ENCODE measurements at regions not wholly inside any gene's neighbourhood (a gene's known extent, or its start where the extent isn't known, plus 50 kb on each side); places are given as distances from the start of the nearest gene placed in this dataset.

DNA sequence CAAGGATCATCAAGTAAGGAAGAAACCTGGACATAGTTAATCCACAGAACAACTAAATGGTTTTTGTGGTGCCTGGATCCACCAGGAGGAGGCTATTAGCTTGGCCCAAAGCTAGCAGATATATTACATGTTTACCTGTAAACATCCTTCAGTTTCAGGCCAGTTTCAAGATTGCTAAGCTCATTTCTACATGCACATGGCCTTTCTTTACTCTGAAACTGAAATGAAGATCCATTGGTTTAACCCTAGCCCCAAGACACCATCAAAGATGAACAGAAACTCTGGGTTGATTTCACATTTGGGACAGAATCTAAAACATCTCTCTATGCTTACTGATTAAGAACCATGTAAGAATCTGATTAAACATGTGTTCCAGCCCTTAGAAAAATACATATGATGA, 611.8 kb downstream of the TLE1 start:
- Mint-ChIP-seq H3K27ac (no peak overlapping the region), H3K36me3 (ENCODE audit: insufficient read depth) (no peaks in the 10 kb centered on the region), H3K9me3 (ENCODE audit: low read depth) (no peaks in the 10 kb centered on the region), H3K27me3 (peaks cover 8% of the 10 kb centered on the region), H3K4me1 (ENCODE audit: low read depth) (no peaks in the 10 kb centered on the region), H3K4me3 (ENCODE audit: low read depth) (no peak overlapping the region)
- no peak for DNase-seq (ENCODE audit: low spot score, unreplicated experiment)
- TF ChIP-seq, protein P1, sequence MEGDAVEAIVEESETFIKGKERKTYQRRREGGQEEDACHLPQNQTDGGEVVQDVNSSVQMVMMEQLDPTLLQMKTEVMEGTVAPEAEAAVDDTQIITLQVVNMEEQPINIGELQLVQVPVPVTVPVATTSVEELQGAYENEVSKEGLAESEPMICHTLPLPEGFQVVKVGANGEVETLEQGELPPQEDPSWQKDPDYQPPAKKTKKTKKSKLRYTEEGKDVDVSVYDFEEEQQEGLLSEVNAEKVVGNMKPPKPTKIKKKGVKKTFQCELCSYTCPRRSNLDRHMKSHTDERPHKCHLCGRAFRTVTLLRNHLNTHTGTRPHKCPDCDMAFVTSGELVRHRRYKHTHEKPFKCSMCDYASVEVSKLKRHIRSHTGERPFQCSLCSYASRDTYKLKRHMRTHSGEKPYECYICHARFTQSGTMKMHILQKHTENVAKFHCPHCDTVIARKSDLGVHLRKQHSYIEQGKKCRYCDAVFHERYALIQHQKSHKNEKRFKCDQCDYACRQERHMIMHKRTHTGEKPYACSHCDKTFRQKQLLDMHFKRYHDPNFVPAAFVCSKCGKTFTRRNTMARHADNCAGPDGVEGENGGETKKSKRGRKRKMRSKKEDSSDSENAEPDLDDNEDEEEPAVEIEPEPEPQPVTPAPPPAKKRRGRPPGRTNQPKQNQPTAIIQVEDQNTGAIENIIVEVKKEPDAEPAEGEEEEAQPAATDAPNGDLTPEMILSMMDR (IDR thresholded peaks at IDR 0.05; ENCODE audit: unreplicated experiment): no peak

DNA sequence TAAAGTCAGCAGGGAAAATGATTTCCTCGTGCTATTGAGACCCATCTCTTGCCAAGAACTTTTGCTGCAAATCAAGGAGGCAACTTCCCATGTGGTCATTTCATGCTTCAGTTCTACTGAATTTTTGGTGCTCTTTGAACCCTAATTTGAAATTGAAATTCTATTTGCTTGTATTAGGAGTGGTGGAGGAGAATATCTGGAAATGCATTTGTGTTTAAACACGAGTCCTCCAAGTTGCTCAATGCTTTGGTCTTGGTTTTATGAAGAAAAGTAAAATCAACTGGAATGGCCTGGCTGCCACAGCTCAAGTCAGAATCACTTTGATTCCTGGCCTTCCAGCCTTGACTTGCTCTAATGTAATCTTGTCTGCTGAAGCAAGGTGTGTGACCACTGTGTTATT, 613.2 kb downstream of the TLE1 start:
- DNase-seq (ENCODE audit: low spot score, unreplicated experiment): no peak
- Mint-ChIP-seq H3K36me3 (ENCODE audit: insufficient read depth) (no peaks in the 10 kb centered on the region), H3K27ac (no peak overlapping the region), H3K27me3 (peaks cover 8% of the 10 kb centered on the region), H3K4me1 (ENCODE audit: low read depth) (no peaks in the 10 kb centered on the region), H3K9me3 (ENCODE audit: low read depth) (no peaks in the 10 kb centered on the region), H3K4me3 (ENCODE audit: low read depth) (no peak overlapping the region)
- TF ChIP-seq, protein P1 (IDR thresholded peaks at IDR 0.05; ENCODE audit: unreplicated experiment): no peak

DNA sequence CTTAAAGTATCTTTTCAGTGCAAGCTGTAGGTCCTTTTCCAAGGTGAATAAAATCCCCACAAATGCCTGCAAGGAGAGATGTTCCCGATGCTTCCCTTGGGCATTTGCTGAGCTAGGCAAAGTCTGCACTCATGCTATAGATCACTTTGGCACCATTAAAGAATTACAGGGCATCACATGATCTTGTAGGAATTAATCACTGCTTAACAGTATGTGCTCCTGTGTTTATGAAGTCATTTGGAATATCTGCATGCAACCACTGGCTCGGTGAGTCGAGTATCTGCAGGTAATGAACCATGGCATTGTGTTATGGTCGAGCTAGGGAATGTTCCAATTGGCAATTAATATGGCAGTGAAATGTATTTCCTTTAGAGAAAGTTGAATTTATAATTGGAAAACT, 615.1 kb downstream of the TLE1 start:
- Mint-ChIP-seq H3K27ac (no peak overlapping the region), H3K4me3 (ENCODE audit: low read depth) (no peak overlapping the region), H3K4me1 (ENCODE audit: low read depth) (no peaks in the 10 kb centered on the region)

DNA sequence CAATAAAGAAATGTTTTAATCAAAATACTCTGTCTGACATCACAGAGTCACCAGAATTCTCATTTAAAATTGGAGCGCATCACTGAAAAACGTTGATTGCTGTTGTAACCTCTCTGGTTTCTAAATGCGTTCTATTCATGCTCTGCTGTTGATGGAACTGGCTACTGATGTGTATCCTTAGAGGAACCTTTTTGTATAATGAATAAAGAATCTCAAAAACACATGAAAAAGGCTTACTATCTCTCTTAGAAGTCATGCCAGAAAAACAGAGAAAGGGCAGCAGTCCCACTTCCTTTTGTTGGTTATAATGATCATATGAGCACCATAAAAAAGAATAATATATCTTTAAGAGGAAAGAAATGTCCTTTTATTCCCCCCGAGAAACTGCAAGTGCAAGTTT, 615.5 kb downstream of the TLE1 start:
- DNase-seq (ENCODE audit: low spot score, unreplicated experiment): no peak
- H3K4me1 Mint-ChIP-seq (ENCODE audit: low read depth): no peaks in the 10 kb centered on the region
- H3K36me3 Mint-ChIP-seq (ENCODE audit: insufficient read depth): no peaks in the 10 kb centered on the region
- TF ChIP-seq, protein P1 (IDR thresholded peaks at IDR 0.05; ENCODE audit: unreplicated experiment): no peak
- H3K27ac Mint-ChIP-seq: no peak overlapping the region
- peaks cover 5% of the 10 kb centered on the region for H3K27me3 Mint-ChIP-seq
- H3K9me3 Mint-ChIP-seq (ENCODE audit: low read depth): no peaks in the 10 kb centered on the region
- no peak overlapping the region for H3K4me3 Mint-ChIP-seq (ENCODE audit: low read depth)

More for the DNA sequence above, 615.1 kb downstream of the TLE1 start:
- DNase-seq (ENCODE audit: low spot score, unreplicated experiment): no peak
- TF ChIP-seq, protein P1 (IDR thresholded peaks at IDR 0.05; ENCODE audit: unreplicated experiment): no peak
- Mint-ChIP-seq H3K9me3 (ENCODE audit: low read depth) (no peaks in the 10 kb centered on the region), H3K27me3 (peaks cover 7% of the 10 kb centered on the region), H3K36me3 (ENCODE audit: insufficient read depth) (no peaks in the 10 kb centered on the region)

DNA sequence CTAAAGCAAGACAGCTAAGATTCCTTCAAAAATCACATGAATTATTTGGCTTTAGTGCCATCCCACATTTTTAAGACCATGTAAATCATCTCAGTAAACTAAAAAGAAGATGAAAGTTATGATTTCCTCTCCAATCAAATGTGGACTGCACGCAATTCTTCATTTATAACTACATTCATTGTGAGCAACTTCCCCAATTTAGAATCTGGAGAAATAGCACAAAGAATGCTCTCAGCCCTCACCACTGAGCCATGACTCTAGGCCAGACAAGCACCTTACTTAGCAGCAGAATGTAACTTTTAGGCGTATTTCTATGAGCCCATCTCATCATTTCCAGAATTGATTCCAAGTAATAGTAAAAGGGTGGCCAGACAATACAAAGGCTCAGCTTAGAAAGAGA, 616.6 kb downstream of the TLE1 start:
- no peaks in the 10 kb centered on the region for H3K4me1 Mint-ChIP-seq (ENCODE audit: low read depth)
- H3K27me3 Mint-ChIP-seq: peaks cover 5% of the 10 kb centered on the region
- no peak for DNase-seq (ENCODE audit: low spot score, unreplicated experiment)
- H3K36me3 Mint-ChIP-seq (ENCODE audit: insufficient read depth): no peaks in the 10 kb centered on the region
- H3K27ac Mint-ChIP-seq: no peak overlapping the region
- peaks cover 4% of the 10 kb centered on the region for H3K9me3 Mint-ChIP-seq (ENCODE audit: low read depth)
- TF ChIP-seq, protein P1 (IDR thresholded peaks at IDR 0.05; ENCODE audit: unreplicated experiment): no peak
- H3K4me3 Mint-ChIP-seq (ENCODE audit: low read depth): no peak overlapping the region

Measured in progenitor cell of endocrine pancreas (in vitro differentiated cells).